Activated T-helper 17 cell treated with anti-CD3 and anti-CD28 coated beads, Interleukin-2, amount 50 U/mL, for 72 hours (primary cell): ENCODE measurements at regions not wholly inside any gene's neighbourhood (a gene's known extent, or its start where the extent isn't known, plus 50 kb on each side); places are given as distances from the start of the nearest gene placed in this dataset.

Experiments used
- ATAC-seq: fragments of 150-1000 bp; cut with Tn5 transposase; replicated peaks from 2 replicates; pipeline ENCODE4 v1.10.0; 2021; ENCODE audit warnings: mild to moderate bottlenecking, moderate library complexity
- H3K27ac Mint-ChIP-seq: one replicate; pipeline ENCODE4 v1.8.0; 2022; ENCODE audit warnings: mixed read lengths
- H3K27me3 Mint-ChIP-seq: one replicate; pipeline ENCODE4 v1.8.0; 2022; ENCODE audit warnings: mixed read lengths
- H3K36me3 Mint-ChIP-seq: one replicate; pipeline ENCODE4 v1.8.0; 2022; ENCODE audit warnings: low read depth, mild to moderate bottlenecking, mixed read lengths
- H3K4me1 Mint-ChIP-seq: one replicate; pipeline ENCODE4 v1.8.0; 2022; ENCODE audit warnings: mixed read lengths
- H3K4me3 Mint-ChIP-seq: one replicate; pipeline ENCODE4 v1.8.0; 2022; ENCODE audit warnings: mild to moderate bottlenecking, mixed read lengths
- H3K9me3 Mint-ChIP-seq: one replicate; pipeline ENCODE4 v1.8.0; 2022; ENCODE audit warnings: mixed read lengths

DNA sequence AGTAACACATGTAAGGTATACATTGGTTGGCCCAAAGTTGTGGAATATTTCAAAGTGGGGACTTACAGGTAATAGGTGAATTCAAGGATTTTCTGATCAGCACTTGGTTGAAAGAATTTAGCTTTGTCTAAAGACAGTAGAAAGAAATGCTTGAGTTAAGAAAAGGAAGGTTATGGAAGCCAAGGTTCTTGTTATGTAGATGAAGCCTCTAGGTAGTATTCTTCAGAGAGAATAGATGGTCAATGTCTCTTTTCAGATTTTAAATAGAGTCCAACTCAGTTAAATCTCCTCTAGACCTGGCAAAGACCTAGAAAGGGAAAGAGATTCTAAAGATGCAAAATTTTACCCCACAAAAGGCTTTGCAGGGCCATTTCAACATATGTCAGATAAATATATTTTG lies 157.4 kb downstream of the ANKRD30B start:
- no peaks in the 10 kb centered on the region for H3K4me1 Mint-ChIP-seq
- H3K9me3 Mint-ChIP-seq: no peaks in the 10 kb centered on the region
- no peaks in the 10 kb centered on the region for H3K27me3 Mint-ChIP-seq

DNA sequence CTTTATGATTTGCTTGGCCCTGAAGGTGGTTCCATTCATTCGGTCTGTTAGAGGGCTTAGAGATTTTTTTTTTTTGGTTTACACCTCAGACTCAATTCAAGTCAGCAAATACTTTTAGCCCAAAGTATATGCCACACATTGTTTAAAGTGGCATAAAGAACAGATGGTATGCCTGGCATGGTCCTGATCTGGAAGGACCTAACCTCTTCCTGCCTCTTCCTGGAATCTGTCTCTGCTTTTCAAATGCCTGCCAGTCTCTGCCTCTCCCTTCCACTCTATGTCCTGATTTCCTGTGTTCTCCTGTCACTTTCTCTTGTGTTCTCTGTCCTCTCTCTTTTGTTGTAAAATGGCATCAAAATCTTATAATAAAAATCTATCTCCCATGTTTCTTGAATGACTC lies 158.0 kb downstream of the ANKRD30B start:
- Mint-ChIP-seq H3K27me3 (no peaks in the 10 kb centered on the region), H3K27ac (no peak overlapping the region), H3K9me3 (no peaks in the 10 kb centered on the region), H3K36me3 (no peaks in the 10 kb centered on the region), H3K4me1 (no peaks in the 10 kb centered on the region), H3K4me3 (no peak overlapping the region)
- ATAC-seq: no peak

More for the DNA sequence above, 157.4 kb downstream of the ANKRD30B start:
- no peak for ATAC-seq
- no peaks in the 10 kb centered on the region for H3K36me3 Mint-ChIP-seq
- no peak overlapping the region for H3K27ac Mint-ChIP-seq
- H3K4me3 Mint-ChIP-seq: no peak overlapping the region

DNA sequence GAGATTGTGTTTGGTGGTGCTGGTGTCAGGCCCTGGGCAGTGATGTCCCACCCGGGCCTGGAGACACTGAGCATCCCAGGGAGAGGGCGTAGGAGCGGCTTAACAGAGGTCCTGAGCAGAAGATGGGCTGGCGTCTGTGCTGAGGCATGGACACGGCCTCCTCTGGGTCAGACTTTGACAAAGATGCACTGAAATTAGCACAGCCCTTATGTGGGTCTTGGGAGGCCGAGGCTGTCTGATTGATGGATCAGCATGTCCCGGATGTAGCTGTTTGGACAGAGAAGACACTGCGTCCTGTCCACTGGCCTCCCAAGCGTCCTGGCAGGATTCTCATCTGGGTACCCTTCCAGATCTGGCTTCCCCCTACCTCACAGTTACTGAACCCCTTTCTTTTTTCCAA lies 159.4 kb downstream of the ANKRD30B start:
- Mint-ChIP-seq H3K27me3 (no peaks in the 10 kb centered on the region), H3K27ac (no peak overlapping the region)

DNA sequence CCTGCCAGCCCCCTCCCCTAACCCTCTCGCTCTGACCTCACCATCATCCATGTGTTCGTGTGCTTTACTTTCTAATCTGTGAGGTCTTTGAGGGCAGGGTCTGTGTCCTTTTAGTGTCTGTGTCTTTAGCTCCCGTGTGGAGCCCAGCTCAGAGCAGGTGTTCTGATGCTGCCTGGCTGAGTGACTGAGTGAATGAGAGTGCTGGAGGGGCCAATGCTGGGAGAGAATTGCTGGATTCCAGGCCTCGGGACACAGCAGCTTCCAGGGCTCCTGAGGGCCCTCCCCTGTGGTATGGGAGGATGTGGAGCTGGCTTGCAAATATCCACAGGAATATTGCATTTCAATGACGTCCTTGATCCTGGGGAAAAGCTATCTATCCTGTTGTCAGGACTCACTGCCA lies 160.6 kb downstream of the ANKRD30B start:
- no peaks in the 10 kb centered on the region for H3K27me3 Mint-ChIP-seq
- no peaks in the 10 kb centered on the region for H3K9me3 Mint-ChIP-seq
- no peak overlapping the region for H3K27ac Mint-ChIP-seq
- H3K4me3 Mint-ChIP-seq: no peak overlapping the region
- no peaks in the 10 kb centered on the region for H3K4me1 Mint-ChIP-seq
- H3K36me3 Mint-ChIP-seq: no peaks in the 10 kb centered on the region
- ATAC-seq: no peak

More for the DNA sequence above, 159.4 kb downstream of the ANKRD30B start:
- Mint-ChIP-seq H3K4me1 (no peaks in the 10 kb centered on the region), H3K4me3 (no peak overlapping the region), H3K9me3 (no peaks in the 10 kb centered on the region), H3K36me3 (no peaks in the 10 kb centered on the region)
- no peak for ATAC-seq

DNA sequence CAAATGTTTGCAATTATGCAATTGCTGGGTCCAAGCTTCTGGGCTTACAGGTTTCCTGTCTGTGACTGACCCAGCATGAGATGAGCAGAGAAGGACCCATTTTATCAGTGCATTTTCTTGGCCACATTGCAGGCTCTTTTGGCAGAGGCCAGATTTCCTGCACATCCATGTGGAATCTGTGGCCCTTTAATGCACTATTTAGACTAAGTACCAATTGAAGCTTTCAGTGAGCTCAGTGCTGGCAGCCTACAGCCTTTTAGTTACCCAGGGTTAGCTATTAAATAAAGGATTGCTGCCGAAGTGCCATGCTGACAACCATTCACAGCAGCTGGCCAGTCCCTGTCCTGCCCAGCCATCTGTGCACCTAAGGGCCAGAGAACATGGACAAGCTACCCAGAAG lies 165.0 kb downstream of the ANKRD30B start:
- Mint-ChIP-seq H3K27me3 (peaks cover 8% of the 10 kb centered on the region), H3K9me3 (no peaks in the 10 kb centered on the region), H3K4me1 (no peaks in the 10 kb centered on the region), H3K4me3 (no peak overlapping the region), H3K36me3 (no peaks in the 10 kb centered on the region), H3K27ac (no peak overlapping the region)
- no peak for ATAC-seq

DNA sequence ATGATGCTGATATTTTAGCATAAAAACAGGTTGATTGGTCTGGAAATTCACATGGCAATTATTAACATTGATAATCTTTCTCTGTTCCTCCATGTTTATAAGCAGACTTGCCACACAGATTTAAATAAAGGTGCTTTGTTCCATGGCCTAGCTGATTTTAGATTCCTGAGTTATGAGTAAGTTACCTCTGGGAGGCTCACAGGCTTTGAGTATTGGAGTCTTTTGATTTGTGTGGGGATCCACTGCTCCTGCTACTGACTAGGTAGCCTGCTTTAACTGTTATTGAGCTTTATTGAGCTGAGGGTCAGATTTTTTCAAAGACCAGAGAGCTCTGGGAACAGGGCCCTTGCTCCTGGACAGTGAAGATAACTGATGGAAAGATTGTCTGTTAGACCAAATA lies 166.1 kb downstream of the ANKRD30B start:
- ATAC-seq: no peak
- H3K4me1 Mint-ChIP-seq: no peaks in the 10 kb centered on the region
- no peak overlapping the region for H3K4me3 Mint-ChIP-seq
- H3K27me3 Mint-ChIP-seq: peaks cover 8% of the 10 kb centered on the region
- no peak overlapping the region for H3K27ac Mint-ChIP-seq
- H3K9me3 Mint-ChIP-seq: no peaks in the 10 kb centered on the region
- no peaks in the 10 kb centered on the region for H3K36me3 Mint-ChIP-seq

DNA sequence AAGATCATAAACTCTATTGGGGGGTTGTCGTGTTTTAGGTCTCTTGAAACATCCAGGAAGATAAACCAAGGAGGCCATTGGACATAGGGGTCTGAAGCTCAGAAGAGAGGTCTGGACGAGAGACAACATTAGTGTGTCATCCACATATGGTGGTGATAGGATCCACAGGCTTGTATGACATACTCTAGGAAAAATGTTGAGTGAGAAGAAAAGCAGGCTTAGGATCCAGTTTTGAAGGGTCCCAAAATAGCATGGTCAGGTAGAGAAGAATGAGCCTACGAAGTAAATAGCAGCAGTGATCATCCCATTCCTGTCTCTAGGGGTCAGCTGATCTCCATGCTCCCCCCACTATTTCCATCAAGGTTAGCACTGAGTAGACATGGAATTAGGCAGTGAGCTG lies 166.8 kb downstream of the ANKRD30B start:
- Mint-ChIP-seq H3K9me3 (no peaks in the 10 kb centered on the region), H3K27me3 (peaks cover 8% of the 10 kb centered on the region), H3K36me3 (no peaks in the 10 kb centered on the region), H3K4me3 (no peak overlapping the region), H3K4me1 (no peaks in the 10 kb centered on the region), H3K27ac (no peak overlapping the region)
- no peak for ATAC-seq

DNA sequence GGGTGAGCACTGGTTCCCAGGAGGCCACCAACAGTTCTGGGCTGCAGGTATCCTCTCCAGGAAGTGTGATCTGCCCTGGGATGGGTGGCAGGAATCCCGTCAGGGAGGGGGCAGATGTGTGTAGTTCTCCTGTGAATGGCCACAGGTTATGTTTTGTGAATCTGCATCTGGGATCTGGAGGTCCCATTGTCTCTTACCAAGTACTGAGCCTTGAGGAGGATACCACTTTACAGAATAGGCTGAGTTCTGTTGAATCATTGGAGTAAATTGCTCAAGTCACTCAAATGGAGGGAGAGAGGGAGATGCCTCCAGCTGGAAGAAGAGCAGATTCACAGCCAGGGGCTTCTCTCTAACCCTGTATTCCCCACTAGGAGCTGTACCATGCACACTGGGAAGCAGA lies 168.2 kb downstream of the ANKRD30B start:
- no peak overlapping the region for H3K27ac Mint-ChIP-seq
- H3K4me3 Mint-ChIP-seq: no peak overlapping the region
- H3K9me3 Mint-ChIP-seq: no peaks in the 10 kb centered on the region
- H3K36me3 Mint-ChIP-seq: no peaks in the 10 kb centered on the region
- H3K27me3 Mint-ChIP-seq: peaks cover 8% of the 10 kb centered on the region
- H3K4me1 Mint-ChIP-seq: no peaks in the 10 kb centered on the region
- no peak for ATAC-seq

DNA sequence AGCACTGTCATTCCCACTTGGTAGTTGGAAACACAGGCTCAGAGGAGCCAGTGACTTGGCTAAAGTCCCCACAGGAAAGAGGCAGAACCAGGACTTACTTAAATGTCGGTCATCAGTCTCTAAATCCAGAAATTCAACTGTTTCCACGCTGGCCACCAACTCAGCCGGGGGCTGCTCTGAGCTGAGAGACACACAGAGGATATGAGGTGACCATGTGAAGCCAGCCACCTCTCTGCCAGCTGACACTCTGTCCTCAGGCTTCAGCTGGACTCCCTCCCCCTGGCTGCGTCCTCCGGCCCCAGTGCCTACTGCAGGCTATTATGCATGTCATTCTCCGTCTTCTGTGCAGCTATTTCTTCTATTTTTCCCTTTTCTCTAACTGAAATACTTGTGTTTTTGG lies 168.9 kb downstream of the ANKRD30B start:
- Mint-ChIP-seq H3K9me3 (no peaks in the 10 kb centered on the region), H3K4me1 (no peaks in the 10 kb centered on the region), H3K27ac (no peak overlapping the region), H3K27me3 (peaks cover 8% of the 10 kb centered on the region), H3K36me3 (no peaks in the 10 kb centered on the region), H3K4me3 (no peak overlapping the region)
- no peak for ATAC-seq

DNA sequence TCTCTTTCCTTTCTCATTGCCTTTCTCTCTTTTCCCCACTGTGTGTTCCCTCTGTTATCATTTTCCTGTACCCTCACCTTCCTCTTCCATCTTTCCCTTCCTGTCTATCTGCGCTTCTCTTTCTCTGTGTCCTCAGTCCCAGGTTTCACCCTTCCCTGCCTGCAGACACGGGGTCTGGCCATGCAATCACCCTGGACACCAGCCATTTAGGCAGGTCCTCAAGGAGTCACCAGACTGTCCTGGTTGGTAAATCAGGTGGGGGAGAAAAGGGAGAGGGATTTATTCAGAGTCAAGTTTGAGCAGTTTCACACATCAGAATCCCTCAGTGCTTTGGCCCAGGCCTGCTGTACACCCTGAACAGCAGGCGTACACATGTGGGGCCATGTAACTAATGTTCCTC lies 169.3 kb downstream of the ANKRD30B start:
- Mint-ChIP-seq H3K4me3 (no peak overlapping the region), H3K27ac (no peak overlapping the region), H3K27me3 (peaks cover 8% of the 10 kb centered on the region), H3K4me1 (no peaks in the 10 kb centered on the region), H3K36me3 (no peaks in the 10 kb centered on the region), H3K9me3 (no peaks in the 10 kb centered on the region)
- ATAC-seq: no peak

DNA sequence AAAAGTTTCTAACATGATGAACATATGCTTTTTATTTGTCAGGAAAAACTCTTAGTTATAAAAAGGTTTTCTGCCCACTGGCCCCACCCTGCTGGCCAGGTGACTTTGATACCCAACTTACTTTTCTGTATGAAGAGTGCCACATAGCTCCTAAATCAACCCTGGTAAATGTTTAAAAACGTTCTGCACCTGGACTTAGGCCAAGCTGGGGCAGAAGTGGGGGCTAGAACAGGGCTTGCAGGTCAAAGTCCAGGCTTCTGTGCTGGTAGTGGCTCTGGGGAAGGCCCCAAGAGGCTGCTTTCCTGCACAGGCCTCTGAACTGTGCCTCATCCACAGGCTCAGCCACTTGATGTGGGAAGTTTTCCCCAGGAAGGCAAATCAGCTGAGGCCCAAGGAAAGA lies 171.7 kb downstream of the ANKRD30B start:
- peaks cover under 1% of the 10 kb centered on the region for H3K4me1 Mint-ChIP-seq
- H3K27me3 Mint-ChIP-seq: peaks cover 7% of the 10 kb centered on the region
- ATAC-seq: no peak
- H3K9me3 Mint-ChIP-seq: no peaks in the 10 kb centered on the region
- H3K27ac Mint-ChIP-seq: no peak overlapping the region
- no peaks in the 10 kb centered on the region for H3K36me3 Mint-ChIP-seq
- H3K4me3 Mint-ChIP-seq: no peak overlapping the region

DNA sequence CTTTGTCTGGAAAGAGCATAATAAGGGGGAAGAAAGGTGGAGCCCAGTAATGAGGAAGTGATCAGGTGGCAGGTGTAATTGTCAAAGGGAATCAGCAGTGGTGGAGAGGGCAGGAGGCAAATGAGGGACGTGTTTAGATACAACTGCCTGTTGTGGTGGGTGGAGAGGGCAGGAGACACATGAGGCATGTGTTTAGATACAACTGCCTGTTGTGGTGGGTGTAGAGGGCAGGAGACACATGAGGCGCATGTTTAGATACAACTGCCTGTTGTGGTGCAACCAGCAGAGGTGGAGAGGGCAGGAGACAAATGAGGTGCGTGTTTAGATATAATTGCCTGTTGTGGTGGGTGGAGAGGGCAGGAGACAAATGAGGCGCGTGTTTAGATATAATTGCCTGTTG lies 173.1 kb downstream of the ANKRD30B start:
- H3K27me3 Mint-ChIP-seq: peaks cover 5% of the 10 kb centered on the region
- H3K4me1 Mint-ChIP-seq: peaks cover 8% of the 10 kb centered on the region
- ATAC-seq: no peak
- H3K9me3 Mint-ChIP-seq: no peaks in the 10 kb centered on the region
- no peaks in the 10 kb centered on the region for H3K36me3 Mint-ChIP-seq
- H3K4me3 Mint-ChIP-seq: no peak overlapping the region
- no peak overlapping the region for H3K27ac Mint-ChIP-seq

DNA sequence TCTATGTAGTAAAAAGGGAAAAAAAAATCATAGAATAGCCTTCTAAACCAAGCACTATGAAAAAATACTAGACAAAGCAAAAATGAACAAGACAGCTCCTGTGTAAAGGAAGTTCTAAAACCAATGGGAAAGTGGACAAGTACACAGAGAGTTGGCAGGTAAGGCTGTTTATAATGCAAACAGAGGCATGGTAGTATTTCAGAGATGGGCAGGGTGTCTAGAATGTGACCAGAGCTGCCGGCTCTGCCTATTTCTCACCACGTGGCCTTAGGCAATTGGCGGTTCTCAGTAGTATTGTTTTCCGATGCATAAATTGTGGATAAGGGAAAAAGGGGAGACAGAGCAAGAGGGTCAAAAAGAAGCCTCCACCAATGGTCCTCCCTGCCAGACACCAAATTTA lies 173.6 kb downstream of the ANKRD30B start:
- no peaks in the 10 kb centered on the region for H3K9me3 Mint-ChIP-seq
- no peak for ATAC-seq
- no peak overlapping the region for H3K27ac Mint-ChIP-seq
- no peak overlapping the region for H3K4me3 Mint-ChIP-seq
- H3K4me1 Mint-ChIP-seq: peaks cover 8% of the 10 kb centered on the region
- no peaks in the 10 kb centered on the region for H3K36me3 Mint-ChIP-seq
- peaks cover 5% of the 10 kb centered on the region for H3K27me3 Mint-ChIP-seq

DNA sequence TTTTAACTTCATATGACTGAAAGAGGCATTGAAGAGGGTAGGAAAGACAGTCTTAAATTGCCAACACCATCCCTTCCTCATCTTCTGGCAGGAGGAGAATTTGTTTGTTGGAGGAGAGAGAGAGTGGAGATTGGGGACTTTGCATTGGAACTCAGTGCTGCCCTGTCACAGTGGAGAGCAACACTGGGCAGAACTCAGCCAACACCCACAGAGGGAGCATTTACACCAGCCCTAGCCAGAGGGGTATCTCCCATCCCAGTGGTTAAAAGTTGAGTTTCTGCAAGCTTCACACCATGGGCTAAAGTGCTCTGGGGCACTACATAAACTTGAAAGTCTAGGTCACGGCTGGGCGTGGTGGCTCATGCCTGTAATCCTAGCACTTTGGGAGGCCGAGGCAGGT lies 174.1 kb downstream of the ANKRD30B start:
- H3K36me3 Mint-ChIP-seq: no peaks in the 10 kb centered on the region
- no peaks in the 10 kb centered on the region for H3K9me3 Mint-ChIP-seq
- no peak overlapping the region for H3K27ac Mint-ChIP-seq
- peaks cover 4% of the 10 kb centered on the region for H3K27me3 Mint-ChIP-seq
- no peak overlapping the region for H3K4me3 Mint-ChIP-seq
- peaks cover 8% of the 10 kb centered on the region for H3K4me1 Mint-ChIP-seq
- no peak for ATAC-seq

DNA sequence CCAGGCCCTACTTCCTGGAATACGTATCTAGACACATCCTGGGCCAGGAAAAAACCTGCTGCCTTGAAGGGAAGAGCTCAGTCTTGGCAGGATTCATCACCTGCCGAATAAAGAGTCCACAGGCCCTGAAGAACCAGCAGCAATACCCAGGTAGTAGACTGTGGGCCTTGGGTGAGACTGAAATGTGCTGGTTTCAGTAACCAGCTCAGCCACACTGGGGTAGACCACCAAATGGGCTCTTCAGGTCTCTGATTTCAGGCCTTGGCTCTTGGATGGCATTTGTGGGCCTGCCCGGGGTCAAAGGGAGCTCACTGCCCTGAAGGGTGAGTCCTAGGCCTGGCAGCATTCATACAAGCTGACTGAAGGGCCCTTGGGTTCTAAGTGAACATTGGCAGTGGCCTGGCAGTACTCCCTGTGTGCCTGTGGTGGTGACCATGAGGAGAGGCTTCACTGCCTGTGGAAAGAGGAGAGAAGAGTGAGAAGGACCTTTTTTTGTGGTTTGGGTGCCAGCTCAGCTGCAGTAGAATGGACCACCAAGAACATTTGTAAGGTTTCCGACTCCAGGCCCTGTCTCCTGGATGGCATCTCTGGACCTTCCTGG lies 175.1 kb downstream of the ANKRD30B start:
- H3K27me3 Mint-ChIP-seq: no peaks in the 10 kb centered on the region
- no peak overlapping the region for H3K27ac Mint-ChIP-seq
- no peak overlapping the region for H3K4me3 Mint-ChIP-seq
- no peak for ATAC-seq
- no peaks in the 10 kb centered on the region for H3K9me3 Mint-ChIP-seq
- H3K36me3 Mint-ChIP-seq: no peaks in the 10 kb centered on the region
- peaks cover 8% of the 10 kb centered on the region for H3K4me1 Mint-ChIP-seq

DNA sequence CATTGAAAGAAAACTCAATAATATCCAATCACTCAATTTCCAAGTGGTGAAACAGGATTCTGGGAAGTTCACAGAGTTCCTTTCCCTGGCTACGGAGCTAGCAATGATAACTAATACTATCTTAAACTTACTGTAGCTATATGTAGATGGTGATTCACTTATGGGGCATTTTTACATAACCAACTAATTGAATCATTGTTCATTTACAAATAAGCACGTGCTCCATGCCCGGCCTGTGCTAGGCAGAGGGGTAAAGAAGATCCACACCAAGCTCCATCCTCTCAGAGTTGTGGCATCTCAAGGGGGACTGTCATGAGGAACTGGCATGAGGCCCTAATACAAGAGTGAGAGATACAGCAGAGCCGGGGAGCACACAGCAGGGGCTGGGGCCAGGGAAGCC lies 176.3 kb downstream of the ANKRD30B start:
- no peak for ATAC-seq
- H3K27ac Mint-ChIP-seq: no peak overlapping the region
- peaks cover 8% of the 10 kb centered on the region for H3K4me1 Mint-ChIP-seq

More for the DNA sequence above, 176.3 kb downstream of the ANKRD30B start:
- Mint-ChIP-seq H3K27me3 (no peaks in the 10 kb centered on the region), H3K4me3 (no peak overlapping the region), H3K36me3 (no peaks in the 10 kb centered on the region), H3K9me3 (no peaks in the 10 kb centered on the region)
